22Rv1 (cell line): ENCODE measurements at regions not wholly inside any gene's neighbourhood (a gene's known extent, or its start where the extent isn't known, plus 50 kb on each side); places are given as distances from the start of the nearest gene placed in this dataset.

Source experiments
- H3K27ac ChIP-seq: fragments of 450-650 bp; 2 replicates; pipeline ENCODE4 v1.5.1; 2017
- CTCF ChIP-seq: fragments of 450-650 bp; IDR thresholded peaks from 2 replicates; pipeline ENCODE4 v1.5.1; 2017; ENCODE audit warnings: mild to moderate bottlenecking
- ZFX ChIP-seq: fragments of 450-650 bp; IDR thresholded peaks from 2 replicates; pipeline ENCODE4 v1.6.1; 2017; ENCODE audit warnings: antibody characterized with exemption, borderline replicate concordance

- TF ChIP-seq ZFX (no peak), CTCF (no peak)
- no peak overlapping the region for H3K27ac ChIP-seq
Observed at GRCh38 chr11:119803726-119804294, 74.8 kb upstream of the NECTIN1 start.

- no peak overlapping the region for H3K27ac ChIP-seq
- TF ChIP-seq CTCF (no peak), ZFX (no peak)
Observed at GRCh38 chr11:119803139-119803538, 74.1 kb upstream of the NECTIN1 start.

DNA sequence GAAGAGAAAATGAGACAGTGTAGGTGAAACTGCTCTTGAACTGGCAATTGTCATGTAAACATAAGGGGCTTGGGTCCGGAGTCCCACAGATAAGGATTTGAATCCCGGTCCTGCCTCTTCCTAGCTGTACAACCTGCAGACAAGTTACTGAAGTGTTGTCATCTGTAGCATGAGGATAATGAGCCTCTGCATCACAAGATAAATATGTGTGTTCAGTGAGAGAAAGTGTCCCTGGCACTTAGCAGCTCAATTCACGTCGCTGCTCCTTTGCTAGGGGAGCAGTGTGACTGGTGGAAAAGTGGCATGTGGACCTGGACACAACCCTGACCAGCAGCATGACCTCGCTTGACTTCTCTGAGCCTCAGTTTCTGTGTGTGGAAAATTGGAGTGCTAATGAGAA lies 73.7 kb upstream of the NECTIN1 start:
- H3K27ac ChIP-seq: no peak overlapping the region
- TF ChIP-seq CTCF: no peak
- TF ChIP-seq ZFX: no peak

GRCh38 chr11:119800619-119801018 lies 71.6 kb upstream of the NECTIN1 start:
- TF ChIP-seq CTCF (no peak), ZFX (no peak)
- no peak overlapping the region for H3K27ac ChIP-seq

DNA sequence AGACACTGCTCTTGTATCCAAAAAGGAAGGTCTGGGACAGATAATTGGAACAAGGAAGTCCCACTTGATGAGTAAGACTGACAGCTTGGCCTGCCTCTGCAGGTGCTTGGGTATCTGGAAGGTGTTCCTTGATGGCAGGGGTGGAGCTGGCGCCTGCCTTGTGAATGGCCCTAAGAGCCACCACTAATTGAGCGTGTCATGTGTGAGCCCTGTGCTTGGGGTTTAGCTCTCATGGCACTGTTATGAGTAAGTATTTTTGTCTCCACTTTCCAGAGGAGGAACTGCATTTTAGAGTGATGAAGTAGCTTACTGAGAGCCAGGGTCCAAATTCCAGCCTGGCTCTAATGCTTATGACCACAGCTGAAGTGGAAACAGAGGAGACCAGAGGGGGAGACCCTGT lies 71.2 kb upstream of the NECTIN1 start:
- no peak for TF ChIP-seq ZFX
- TF ChIP-seq CTCF: no peak
- H3K27ac ChIP-seq: no peak overlapping the region

- TF ChIP-seq ZFX (no peak), CTCF (no peak)
- H3K27ac ChIP-seq: no peak overlapping the region
Observed at GRCh38 chr11:119798656-119799055, 69.7 kb upstream of the NECTIN1 start.

DNA sequence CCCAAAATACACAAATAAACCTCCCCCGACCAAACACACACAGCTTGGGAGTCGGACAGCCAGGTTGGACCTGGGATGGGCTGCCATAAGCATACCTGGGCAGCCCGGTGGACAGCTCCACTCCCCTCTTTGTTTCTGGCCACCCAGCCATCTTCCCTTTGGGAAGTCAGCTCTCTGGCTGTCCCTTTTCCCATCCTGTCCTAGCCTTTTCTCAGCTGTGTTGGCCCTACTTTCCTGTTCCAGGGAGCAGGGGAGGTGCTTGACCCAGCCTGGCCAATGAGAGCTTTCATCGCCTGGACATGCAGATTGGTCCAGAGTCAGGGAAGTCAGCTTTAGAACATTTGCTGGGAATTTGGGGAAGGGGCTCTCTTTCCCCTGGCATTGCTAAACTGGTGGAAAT lies 68.7 kb upstream of the NECTIN1 start:
- no peak overlapping the region for H3K27ac ChIP-seq
- no peak for TF ChIP-seq ZFX
- no peak for TF ChIP-seq CTCF
